GM18858 (cell line): ENCODE measurements at regions not wholly inside any gene's neighbourhood (a gene's known extent, or its start where the extent isn't known, plus 50 kb on each side); places are given as distances from the start of the nearest gene placed in this dataset.
A peak's percentile ranks its signal among the peaks of the same experiment; 100 is the strongest.

Experiments
- ATAC-seq: cut with Tn5 transposase; IDR thresholded peaks from one replicate; pipeline ENCODE4 v1.9.1; 2021; ENCODE audit not compliant: unreplicated experiment

DNA sequence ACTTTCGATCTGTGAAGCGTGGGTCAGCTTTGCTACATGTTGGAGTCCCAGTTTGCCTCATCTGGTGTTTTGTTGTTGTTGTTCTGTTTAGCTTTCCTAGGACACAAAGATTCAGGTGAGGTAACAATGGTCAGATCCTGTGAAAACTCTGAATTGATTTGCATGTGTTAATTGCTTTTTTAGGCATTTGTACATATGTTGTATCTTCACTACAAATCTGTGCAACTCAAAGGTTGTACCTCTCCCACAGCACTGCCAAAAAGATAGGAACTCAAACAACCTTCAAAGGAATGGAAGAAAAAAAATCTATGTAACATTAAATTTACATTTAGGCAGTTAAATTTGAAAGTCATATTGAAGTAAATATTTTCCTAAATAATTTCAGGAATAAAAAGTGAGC, 518.5 kb upstream of the TENM4 start:
- no peak for ATAC-seq

DNA sequence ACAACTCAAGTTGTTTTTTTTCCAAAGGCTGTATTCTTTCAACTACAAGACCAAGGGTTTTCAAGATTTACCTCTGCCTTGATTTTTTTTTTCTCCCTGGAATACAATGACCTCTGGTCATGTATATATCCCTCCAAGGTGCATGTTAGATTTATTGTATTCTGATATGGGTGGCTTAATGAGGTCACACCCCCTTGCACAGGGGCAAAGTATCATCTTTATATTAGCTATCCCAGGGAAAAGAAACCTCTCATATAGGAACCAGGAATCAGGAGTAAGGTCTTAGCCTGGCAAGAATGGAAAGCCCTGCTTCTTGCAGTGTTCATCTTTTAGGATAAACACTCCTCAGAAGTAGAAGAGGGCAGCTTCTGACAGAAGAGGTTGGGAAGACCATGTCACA, 516.9 kb upstream of the TENM4 start:
- ATAC-seq: no peak

DNA sequence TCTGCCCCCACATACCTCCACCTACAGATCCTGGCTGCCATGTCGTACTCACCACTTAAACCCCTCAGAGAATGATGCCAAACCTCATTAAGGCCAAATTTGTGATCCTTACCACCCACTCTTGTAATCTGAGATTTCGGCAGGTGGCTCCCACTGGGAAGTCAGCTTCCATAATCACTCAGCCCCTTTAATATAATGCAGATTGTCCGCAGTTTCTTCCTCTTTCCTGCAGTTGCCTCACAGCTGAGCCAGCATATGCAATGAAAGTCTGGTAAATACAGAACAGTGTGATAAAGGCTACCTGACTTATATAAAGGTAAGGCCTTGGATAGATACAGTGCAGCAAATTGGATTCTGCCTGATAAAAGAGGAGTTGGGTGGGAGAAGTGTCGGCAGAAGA, 515.2 kb upstream of the TENM4 start:
- ATAC-seq: no peak

DNA sequence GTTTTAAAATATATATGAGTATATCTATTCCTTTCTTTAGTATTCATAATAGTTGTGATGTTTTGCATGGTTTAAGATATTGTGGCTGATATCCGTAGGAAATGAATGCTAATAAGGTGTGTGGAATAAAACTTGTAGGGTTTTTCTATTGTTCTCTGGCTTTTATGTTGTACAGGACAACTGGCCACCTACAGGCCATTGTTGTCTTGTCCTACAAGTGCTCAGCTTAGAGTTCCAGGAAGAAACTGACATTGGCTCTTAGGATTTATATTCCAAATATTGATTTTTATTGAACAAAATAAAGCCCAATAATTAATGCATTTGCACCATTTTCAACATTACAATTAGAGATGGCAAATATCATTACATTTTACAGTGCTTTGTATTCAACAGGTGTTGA, 512.8 kb upstream of the TENM4 start:
- no peak for ATAC-seq

DNA sequence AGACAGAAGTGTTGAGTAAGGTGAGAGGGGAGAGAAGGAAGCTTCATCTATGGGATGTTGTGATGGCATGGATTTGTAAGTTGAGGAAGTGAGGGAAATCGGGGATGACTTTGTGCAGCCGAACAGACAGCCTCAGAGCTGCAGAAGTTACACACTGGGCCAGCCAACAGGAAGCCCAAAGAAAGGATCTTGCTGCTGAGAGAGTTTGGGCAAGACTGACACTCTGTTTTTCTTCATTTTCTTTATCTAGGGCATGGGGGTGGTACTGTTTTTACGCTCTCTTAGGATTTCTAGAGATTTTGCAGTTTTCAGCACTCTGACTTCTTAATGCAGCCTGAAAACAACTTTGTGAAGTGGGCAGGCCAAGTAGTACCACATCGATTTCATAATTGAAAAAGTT, 509.9 kb upstream of the TENM4 start:
- no peak for ATAC-seq

DNA sequence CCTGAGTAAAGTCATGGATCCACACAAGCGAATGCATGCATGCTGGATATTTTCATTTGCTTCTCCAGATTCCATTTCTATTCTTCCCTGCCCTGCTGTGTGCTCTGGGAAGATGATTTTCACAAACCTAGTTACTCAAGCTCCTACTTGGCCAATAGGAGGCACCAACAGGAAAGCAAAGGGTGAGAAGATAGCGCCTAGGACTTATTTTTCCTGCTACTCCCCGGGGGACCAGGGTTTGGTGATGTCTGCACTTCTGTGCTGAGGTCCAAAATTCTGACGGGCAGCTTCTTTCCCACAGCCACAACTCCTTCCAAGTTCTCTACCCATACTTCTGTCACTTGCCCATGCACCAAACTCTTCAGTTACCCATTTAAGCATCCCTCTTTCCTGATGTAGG, 509.3 kb upstream of the TENM4 start:
- no peak for ATAC-seq

DNA sequence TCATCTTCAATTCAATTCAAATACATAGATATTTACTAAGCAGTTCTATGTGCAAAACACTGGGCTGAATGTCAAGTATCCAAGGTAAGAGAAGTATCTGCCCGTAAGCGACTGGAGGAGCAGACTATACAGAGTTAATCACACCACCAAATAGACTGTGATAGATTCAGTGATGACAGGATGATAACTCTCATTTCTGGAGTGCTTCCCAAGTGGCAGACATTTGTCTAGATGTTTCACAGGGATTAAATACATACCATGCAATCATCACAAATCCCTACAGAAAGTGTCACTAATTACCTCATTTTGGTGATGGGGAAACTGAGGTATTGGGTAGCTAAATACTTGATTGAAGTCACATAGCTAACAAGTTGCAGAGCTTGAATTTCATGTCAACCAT, 508.7 kb upstream of the TENM4 start:
- ATAC-seq: no peak

DNA sequence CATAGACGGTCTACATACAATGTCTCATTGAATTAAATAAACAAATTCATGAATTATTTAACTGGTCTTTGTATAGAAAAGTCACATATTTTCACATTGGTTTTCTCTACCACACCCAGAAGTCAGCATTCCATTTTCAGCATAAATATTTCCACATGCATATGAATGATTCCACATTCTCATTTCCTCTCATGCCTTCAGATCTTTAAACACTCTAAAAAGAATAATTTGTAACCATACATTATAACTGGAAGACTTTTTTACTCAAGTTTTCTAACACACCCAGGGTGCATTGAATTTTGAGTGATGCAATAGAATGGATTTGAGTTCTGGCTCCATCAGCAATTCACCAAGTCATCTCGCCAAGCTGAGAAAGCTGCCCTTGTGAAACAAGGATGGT, 501.8 kb upstream of the TENM4 start:
- no peak for ATAC-seq

DNA sequence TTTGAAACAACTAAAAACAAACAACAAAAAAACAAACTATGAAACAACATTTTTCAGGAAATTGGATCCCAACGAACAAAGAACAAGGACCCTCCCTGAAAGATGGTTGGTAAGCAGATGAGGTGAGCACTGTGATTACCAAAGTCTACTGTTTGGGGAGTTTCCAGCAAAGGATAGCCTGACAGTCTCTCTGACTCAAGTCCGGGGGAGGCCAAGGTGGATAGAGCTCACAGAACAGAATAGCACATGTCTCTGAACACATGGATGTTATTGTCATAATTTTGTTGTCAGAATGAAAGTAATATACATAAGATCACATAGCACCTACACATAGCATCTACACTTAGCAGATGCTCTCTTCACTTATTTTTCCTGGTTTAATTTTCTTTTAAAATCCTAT, 501.3 kb upstream of the TENM4 start:
- no peak for ATAC-seq

DNA sequence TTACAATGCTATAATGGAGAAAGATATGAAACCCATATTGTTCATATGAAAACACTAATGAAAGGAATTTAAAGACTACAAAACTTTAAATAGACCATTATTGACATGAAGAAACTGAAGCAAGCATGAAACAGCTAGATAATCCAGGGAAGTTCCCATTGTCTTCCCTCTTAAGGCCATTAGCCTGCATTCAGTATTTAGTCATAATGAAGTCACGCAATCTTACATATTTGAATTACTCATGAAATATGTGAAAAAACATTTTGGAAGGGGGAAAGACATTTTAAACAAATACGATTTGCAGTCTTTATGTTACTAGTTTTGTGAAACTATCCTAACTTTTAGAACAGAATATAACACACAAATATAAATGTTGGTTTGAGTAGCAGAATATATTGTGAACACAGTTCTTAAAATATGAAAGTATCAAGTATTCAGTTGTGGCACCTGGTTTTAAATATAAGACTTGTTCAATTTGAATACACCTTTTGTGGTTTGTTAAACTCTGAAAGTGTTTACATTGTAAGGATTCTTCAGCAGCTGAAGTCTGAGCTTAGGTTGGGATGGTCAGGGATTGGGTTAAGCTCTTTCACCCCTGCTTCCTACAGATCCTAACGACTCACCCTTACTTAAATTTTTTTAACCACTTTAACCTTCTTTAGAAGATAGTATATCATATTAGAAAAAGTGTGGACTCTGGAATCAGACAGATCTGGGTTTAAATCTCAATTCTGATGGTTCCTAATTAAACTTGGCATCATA, 500.3 kb upstream of the TENM4 start:
- no peak for ATAC-seq

DNA sequence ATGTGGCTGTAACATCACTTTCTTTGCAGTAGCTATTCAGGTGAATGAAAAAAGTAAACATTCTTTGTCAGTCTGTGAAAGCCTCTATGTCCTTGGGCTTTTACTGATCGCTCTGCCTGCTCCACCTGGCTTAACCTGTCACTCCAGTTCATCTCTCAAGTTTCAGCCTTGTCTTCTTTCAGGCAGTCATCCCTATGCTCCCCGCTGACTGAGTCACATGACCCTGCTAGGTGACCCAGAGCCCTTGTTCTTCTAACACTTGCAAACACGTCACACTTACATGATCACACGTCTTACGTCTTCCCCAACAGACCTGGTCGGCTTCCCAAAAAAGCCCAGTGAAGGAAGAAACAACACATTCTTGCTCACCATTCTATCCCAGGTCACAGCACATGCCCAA, 499.3 kb upstream of the TENM4 start:
- ATAC-seq: no peak

DNA sequence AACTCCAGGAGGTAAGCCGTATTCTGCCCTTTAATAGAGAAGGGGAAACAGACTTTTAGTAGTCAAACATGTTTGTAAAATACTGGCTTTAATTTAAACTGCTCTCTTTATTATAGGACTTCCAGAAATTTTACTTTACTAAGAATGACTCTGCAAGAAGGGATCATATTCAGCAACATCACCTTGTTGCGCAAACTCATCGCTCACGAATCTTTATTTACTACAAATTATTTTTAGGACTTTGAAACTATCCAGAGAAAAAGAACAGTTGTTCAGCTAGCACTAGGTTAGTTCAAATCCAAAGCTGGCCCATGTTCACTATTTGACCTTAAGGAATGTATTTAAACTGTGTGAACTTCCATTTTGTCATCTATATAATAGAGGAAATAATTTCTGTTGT, 498.3 kb upstream of the TENM4 start:
- no peak for ATAC-seq

DNA sequence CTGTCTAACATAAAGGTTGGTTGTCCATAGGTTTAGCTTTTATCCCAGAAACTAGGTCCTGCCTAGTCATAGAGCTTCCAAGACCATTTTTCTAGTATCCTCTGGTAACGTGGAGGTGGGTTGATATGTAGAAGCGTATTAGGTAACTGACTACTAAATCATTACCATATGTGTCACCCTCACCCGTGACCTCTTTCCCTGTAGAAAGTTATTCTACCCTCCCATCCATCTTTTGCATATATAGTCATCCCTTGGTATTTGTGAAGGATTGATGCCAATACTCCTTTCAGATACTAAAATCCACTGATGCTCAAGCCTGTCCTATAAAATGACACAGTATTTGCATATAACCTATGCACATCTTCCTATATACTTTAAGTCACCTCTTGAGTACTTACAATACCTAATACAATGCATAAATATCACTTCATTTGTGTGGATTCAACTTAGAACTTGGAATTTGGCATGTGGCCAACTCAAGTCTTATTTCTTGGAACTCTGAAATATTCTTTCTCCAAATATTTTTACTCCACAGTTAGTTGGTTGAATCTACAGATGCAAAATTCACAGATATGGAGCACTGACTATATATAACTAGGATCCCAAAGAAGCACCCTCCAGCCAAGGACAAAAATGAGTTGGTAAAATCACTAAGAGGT, 497.0 kb upstream of the TENM4 start:
- ATAC-seq: no peak

DNA sequence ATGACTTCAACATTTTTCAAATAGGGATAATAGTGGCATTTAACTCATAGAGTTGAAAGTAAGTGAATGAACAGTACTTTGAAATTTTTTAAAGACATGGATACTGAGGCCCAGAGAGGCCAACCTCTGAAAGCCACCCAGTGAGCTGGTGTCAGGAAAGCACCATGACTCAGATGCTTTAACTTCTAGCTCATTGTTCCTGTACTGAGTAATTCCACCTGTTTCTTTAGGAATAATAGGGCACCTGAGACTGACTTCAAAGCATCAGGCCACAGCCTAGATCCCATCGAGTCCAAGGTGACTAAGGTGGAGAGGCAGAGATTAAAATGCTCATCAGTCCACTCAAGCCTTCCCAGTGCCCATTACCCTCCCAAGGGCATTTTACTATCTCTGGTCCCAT, 491.8 kb upstream of the TENM4 start:
- ATAC-seq: no peak

DNA sequence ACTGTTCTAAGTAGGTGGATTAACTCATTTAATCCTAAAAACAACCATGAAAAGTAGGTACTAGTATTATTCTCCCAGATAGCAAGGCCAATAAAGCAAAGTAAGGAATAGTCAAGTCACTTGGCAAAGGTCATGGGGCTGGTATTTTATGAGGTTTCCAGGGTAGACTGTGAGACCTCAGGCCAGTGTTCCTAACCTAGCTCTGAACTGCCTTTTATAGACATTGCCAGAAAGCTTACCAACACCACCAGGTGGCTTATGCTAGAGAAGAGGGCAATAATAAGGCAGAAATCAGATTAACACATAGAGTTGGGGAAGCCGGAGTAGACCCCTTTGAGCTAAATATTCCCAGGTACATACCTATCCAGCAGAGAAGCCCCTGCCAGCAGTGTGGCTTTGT, 490.9 kb upstream of the TENM4 start:
- no peak for ATAC-seq

DNA sequence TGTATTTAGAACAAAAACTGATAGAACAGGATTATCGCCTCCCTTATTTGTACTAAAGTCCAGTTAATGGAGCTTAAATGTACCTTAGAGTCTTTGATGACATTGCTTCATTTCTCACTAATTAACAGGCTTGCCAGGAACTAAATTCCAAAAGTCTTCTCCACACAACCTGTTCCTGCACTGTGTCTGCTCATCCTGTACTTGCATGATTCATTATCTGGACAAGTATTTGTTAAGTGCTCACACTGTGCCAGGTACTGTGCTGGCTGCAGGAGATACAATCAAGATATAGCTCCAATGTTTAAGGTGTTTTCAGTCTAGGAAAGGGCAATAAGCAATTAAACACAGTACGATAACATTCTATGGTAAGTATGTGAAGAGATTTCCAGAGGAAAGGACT, 485.9 kb upstream of the TENM4 start:
- ATAC-seq: no peak

DNA sequence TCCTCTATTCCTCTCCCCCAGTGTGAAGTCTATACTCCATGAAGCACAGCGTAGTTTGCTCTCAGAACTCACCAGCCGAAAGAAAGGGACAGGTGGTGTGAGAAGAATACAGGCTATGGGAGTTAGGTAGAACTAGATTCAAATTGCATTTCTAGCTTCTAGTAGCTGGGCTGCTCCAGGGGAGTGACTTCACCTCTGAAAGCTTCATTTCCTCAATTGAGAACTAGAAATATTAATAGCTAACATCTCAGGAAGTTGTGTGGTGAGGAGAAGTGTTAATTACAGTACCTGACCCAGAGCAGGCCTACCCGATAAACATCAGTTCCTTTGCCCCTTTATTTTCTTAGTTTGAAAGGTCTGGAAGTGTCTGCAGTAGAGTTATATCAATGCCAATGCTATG, 484.7 kb upstream of the TENM4 start:
- peak; percentile 93 for ATAC-seq

DNA sequence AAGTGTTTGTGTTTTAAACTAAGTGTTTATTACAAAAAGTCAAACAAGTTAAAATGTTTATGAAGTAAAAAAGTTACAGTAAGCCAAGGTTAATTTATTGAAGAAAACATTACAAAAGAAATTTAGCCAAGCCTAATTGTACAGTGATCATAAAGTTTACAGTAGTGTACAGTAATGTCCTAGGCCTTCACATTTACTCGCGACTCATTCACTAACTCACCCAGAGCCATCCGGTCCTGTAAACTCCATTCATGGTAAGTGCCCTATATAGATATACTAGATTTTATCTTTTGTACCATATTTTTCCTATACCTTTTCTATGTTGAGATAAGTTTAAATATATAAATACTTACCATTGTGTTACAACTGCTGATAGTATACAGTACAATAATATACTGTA, 481.8 kb upstream of the TENM4 start:
- no peak for ATAC-seq

DNA sequence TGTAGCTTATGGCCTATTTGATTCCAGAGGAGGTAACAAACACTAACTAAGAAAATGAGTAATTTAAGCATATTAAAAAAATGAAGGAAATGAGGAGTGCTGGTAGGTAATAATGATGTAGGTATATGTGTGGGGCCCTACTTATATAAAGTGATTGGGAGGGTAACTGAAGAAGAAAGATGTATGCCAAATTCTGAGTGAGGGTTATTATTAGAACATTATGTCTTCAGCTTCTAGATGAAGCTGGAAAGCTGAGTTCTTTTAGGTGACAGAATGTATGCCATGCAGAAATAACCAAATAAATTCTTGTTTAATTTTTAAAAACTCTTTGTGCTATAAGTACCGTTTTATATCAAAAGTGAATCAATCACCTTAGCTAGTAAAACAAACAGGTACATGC, 479.6 kb upstream of the TENM4 start:
- ATAC-seq: no peak

DNA sequence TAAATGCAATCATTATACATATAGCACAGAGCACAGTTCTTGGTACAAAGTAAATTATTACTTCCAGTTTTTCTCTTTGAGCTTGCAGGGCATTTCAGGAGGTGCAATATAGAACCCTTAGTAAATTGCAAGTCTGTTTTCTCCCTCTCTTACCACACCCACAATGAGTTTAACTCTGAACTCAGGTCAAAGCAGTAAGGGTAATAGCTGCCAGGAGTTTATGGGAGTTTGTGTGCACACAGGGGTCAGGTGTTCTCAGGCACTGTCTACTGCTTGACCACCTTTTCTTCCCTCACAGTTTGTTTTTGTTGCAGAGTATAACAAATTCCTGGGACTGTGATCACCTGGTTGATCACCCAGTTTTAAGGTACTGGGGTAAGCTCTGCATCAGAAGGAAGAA, 478.5 kb upstream of the TENM4 start:
- ATAC-seq: no peak

DNA sequence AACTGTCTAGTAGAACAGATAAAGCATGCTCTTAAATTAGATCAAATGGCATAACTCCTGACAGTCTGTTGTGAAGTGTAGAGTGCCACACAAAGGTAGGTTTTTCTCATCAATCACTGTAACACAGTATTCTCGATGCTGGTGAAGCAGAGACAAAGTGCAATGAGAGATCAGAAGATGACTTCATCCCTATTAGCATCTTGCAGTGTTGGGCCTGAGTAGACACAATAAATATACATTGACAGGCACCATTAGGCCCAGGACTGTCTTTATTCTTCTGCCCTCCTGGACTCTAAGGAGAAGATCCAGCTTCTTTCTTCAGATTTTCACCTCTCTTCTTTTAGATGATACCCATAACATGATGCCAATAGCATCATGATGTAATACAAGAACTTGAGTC, 478.0 kb upstream of the TENM4 start:
- no peak for ATAC-seq

DNA sequence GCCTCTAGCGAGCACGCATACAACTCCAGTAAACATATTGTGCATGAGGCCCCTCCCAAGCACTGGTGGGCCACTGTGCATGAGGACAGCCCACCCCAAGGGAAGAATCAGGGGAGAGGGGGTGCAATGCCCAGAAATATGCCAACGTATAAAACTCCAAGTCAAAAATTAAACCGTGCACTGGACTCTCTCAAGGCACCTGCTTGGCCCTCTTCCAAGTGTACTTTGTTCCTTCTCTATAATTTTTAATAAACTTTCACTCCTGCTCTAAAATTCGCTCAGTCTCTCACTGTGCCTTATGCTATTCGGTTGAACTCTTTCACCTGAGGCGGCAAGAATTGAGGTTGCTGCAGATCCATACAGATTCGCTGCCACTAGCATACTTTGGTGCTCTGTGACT, 465.3 kb upstream of the TENM4 start:
- ATAC-seq: no peak

DNA sequence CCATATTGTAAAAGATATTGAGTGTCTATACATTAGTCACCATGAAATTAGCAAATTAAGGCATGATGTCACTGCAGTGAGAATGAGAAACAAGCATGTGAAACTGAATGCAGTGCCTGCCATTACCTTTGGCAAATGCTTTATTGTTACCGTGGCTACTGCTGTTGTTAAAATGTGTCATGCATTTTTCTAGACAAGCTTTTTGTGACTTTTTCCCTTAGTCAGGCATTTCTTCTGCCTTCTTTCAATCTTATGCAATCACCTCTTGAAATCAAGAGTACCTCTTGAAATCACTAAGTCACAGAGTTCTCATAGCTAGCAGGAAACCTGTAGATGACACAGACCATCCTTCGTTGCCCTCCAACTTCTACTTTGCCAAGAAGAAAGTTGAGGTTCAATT, 461.7 kb upstream of the TENM4 start:
- no peak for ATAC-seq
